NCI-H2196 treated with DMSO at 0.1 percent for 48 hours (cell line): ENCODE measurements at regions not wholly inside any gene's neighbourhood (a gene's known extent, or its start where the extent isn't known, plus 50 kb on each side); places are given as distances from the start of the nearest gene placed in this dataset.
"Not testable (repeated sequence)": the region's sequence is repeated elsewhere in the genome, so short reads cannot be mapped to it uniquely, and the experiment has no call there.

Experiments
- DNase-seq: peaks from one replicate; lab custom pipeline; 2025; ENCODE audit not compliant: unreplicated experiment; lab: John Stamatoyannopoulos, UW

DNA sequence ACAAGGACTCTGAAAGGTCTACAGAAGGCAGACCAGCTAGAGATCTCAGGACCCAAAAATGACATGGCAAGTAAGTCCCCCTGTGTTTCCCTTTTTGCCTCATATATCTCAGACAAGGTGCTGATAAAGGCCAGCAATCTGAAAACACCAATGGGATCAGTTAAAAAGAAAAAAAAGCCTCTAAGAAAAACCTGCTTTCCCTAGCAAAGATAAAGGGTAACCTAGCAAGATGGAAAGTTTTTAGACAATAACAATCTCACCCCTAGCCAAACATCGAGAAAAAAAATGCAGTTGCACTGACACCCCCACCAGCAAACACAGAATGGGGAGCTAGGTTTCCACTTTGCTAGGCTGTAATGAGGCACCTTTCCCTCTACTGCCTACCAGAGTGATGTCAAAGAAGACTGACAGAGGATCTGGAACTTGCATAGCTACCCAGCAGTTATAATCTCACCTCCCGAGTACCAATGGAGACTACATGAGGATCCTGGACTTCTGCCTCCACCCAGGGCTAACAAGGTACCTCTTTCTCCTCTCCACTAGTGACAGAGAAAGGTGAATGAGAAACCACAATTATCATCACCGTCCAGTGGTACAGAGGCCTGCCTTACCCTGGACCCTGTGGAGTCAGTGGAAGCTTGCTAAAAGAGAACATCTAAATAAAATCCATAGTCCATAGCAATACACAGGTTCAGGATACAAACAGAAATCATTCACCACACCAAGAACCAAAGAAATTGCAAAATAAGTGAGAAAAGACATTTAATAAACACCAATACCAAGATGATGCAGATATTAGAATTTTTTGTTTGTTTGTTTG is 240.8 kb downstream of the ARHGAP12 start:
- DNase-seq, result no peak

DNA sequence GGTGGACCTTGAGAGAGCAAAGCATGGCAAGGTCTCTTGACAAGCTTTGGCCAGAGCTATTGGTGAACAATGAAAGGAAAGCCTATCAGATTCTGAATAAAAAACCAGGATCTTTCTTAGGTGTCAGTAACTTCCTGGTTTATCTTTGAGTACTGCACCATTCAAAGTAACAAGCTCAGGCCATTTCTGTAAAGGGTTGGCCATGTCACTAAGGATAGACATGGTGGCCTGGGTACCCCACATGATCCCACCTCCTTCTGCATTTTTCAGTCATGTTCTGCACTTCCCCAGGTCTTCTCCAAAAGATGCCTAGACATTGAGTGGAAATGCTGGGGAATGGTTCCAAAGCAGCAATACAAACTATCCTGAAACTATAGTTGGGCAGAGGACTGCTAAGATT is 242.0 kb downstream of the ARHGAP12 start:
- no peak for DNase-seq

- DNase-seq, result no peak
Observed at GRCh38 chr10:31683682-31684081, 244.9 kb downstream of the ARHGAP12 start.

- DNase-seq, result no peak
Observed at GRCh38 chr10:31679936-31680335, 248.7 kb downstream of the ARHGAP12 start.

DNA sequence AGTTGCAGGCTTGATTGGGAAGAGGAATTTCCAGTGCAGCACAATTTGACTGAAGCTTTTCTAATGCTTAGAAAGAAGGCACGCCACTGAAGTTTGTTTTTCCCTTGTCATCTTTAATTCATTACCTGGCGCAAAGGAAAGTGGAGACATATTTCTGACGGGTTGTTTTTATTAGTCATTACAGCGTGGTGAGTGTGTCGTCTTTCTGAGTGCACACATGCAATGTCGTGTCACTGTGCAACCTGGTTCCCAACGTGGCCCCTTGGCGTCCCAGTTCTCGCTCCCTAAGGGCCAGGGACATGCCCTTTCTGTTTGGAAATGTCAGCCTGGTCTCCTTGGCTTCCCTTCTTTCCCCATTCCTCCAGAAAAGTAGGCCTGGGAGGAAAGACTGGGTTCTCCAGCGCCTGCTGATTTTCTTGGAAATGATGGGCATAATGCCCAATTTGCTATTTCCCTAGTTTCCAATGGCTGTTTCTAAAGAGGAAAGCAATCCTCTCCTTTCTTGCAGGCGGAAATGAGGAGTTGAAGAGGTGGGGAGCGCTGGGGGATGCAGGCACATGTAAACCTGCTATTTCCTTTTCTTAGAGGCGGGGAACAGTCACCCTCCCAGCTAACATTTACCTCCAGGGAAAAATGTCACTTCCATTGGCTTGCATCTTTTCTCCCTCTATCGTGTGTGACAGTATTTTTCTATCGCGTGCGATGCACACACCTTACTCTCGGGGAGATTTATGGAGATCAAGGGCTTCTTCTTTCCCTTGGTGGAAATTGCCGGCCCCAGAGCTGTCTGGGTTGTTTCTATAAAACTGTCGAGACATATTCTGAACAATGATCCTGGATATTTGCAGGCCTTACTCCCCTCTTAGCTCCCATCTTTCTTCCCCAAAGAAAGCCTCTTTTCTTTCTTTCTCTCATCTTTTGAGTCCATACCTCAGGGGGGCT is 249.8 kb downstream of the ARHGAP12 start:
- no peak for DNase-seq

GRCh38 chr10:31678139-31678536 is 250.5 kb downstream of the ARHGAP12 start:
- DNase-seq, result no peak

DNA sequence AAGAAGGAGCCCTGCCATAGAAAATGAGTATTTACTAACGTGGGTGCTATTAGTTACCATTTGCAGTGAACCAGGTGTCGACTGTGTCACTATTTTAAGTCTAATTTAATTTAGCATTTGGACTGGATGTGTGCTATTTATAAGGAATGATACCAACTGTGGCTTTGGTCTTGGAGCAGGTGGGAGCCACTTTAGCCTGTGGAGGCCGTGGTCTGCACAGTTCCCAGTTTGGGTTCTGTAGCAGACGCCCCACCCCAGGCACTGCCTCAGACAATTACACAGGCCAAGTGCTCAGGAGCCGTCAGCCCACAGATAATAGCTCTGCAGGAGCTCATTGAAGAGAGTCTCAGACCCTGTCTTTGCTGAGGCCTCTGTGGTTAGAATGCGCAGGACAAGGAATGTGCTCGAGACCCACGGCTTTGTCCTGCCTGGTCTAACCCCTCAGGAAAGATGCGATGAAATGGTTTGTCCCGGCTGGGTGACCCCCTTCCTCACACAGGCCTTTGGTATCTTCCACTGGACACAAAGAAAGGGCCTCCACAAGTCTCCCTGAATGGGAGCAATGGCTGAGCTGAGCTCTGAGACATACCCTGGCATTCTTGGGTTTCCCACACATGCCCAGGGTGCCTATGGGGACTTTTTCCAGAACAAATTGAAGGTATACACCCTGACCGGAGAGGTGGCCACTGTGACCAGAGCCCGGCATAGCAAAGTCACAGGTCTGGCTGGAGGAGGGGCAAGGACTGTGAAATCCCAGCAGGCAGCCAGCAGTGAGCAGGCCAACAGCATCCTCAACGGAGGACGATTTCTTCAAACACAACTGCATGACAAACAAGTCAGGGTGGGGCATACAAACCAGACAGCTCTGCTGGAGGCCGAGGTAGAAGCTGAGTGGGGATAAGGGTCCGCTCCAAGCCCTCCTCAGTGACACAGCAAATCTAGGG is 251.2 kb downstream of the ARHGAP12 start:
- DNase-seq, result no peak

DNA sequence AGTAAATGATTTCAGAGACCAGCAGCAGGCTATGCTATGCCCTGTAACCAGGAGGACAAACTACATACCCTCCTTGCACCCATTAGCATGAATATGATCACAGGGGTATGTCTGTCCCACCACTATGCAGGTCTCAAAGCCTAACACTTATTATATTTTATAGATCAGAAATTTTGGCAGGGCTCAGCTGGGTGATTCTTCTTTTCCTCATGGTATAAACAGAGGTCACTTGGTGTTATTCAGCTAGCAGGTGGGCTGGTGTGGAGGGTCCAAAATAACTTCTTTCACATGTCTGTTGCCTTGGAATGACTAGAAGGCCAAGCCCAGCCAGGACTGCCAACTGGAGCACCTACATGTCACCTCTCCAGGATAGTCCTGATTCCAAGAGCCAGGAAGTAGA is 252.9 kb downstream of the ARHGAP12 start:
- no peak for DNase-seq

GRCh38 chr10:31669357-31669756 is 259.3 kb downstream of the ARHGAP12 start:
- no peak for DNase-seq

DNA sequence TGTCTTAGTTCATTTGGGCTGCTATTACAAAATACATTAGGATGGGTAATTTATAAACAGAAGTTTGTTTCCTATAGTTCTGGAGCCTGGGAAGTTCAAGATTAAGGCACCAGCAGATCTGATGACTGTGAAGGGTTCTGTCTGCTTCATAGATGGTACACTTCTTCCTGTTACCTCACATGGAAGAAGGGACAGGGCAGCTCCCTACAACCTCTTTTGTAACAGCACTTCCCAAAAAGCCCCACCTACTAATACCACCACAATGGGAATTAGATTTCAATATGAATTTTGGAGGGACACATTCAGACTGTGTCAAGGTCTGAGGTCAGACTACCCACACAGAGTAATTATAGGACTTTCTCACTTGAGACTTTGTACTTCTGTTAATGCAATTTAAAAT is 260.3 kb downstream of the ARHGAP12 start:
- DNase-seq, result no peak

DNA sequence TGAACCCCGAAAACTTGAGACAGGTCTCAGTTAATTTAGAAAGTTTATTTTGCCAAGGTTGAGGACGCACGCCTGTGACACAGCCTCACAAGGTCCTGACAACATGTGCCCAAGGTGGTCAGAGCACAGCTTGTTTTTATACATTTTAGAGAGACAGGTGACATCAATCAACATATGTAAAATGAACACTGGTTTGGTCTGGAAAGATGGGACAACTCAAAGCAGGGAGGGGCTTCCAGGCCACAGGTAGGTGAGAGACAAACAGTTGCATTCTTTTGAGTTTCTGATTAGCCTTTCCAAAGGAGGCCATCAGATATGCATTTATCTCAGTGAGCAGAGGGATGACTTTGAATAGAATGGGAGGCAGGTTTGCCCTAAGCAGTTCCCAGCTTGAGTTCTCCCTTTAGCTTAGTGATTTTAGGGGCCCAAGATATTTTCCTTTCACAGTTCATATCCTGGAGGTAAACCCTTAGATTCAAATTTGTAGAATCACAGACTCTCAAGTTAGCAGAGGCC is 262.8 kb downstream of the ARHGAP12 start:
- DNase-seq, result not testable (repeated sequence)

GRCh38 chr10:31664803-31665202 is 263.8 kb downstream of the ARHGAP12 start:
- DNase-seq, result no peak

GRCh38 chr10:31664071-31664470 is 264.6 kb downstream of the ARHGAP12 start:
- DNase-seq, result not testable (repeated sequence)

GRCh38 chr10:31660300-31660699 is 268.3 kb downstream of the ARHGAP12 start:
- DNase-seq, result no peak

DNA sequence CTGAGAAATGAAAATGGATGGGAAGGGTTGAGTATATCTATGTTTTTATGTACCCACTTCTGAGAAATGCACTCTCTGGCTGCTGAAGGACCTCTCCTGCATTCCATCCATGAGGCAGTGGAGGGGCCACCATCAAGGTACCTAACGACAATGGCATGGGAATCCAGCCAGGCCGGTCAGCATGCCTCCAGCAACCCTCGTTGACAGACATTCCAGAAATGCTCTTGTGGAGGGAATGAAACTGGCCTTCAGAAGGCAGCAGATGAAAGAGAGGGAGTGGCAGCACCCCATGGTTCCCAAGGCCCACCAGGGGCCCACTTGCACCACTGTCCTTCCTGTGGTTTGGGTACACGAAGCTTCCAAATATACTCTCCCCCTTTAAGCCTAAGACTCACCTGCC is 269.0 kb downstream of the ARHGAP12 start:
- no peak for DNase-seq

GRCh38 chr10:31657434-31657872 is 271.2 kb downstream of the ARHGAP12 start:
- no peak for DNase-seq

DNA sequence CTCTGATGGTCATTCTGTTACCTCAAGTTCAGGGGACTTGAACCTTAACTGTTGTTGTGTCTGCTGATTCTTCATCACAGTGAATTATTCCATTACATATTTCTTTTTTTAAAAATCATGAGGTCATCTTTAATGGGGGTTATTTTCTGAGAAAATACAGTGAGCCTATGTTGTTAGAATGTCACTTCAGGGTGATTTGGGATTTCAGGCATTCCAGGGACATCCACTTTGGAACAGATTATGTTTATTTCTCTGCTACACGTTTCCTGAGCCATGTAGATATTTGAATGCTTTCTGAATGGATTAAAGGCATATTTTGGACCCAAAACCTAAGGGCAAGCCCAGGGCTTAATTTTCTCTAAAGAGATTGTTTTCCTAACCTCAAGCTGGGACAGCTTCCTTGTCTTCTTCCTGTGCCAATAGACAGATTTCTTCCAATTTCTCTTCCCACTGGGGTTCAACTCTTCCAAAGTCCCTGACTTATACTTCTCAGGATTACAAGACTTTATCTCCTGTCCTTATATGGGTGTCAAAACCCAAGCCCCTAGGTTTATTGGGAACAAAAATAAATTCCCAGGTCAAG is 271.7 kb downstream of the ARHGAP12 start:
- no peak for DNase-seq

DNA sequence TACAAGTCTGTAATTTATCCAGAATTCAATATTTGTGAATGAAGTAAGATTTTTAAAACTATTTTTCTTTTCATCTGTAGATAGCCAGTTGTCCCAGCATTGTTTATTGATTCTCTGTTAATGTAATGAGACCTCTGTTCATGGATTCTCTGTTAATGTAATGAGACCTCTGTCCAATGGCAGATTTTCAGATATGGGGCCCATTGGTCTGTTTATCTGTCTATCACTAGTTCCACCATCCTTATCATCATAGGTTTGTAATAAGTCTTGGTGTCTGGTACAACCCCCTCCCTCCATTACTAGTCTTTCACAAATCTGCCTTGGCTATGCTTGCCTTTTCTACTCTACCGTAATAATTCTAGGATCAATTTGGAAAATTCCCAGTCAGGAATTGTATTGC is 276.6 kb downstream of the ARHGAP12 start:
- no peak for DNase-seq

- no peak for DNase-seq
Observed at GRCh38 chr10:31650010-31650409, 278.6 kb downstream of the ARHGAP12 start.

DNA sequence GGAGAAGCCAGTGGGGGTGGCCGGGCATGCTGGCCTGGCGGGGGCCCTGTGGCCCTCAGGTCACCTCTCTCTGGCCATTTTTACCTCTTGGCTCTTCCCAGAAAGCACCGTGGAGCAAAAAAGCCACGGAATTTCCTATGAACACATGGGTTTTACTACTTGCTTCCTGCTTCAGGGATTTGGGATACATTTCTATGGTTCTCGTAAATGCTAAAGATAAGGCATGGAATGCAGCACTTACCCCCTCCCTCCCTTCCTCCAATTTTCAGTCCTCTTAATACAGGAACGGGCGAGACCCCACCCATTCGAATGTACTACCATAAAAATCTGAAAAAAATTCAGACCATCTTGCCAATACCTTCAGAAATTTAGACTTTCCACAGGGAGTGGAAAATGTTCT is 279.7 kb downstream of the ARHGAP12 start:
- no peak for DNase-seq
